Hepatocyte (in vitro differentiated cells): ENCODE measurements at regions not wholly inside any gene's neighbourhood (a gene's known extent, or its start where the extent isn't known, plus 50 kb on each side); places are given as distances from the start of the nearest gene placed in this dataset.

Experiments used
- DNase-seq: peaks from one replicate; pipeline ENCODE4 v3.0.0-alpha.2; 2016; ENCODE audit warnings: low spot score
- H2AFZ ChIP-seq: fragments of 200-600 bp; sonication (generic); 2 replicates; pipeline ENCODE4 v1.6.0; 2016; ENCODE audit warnings: antibody characterized with exemption, mild to moderate bottlenecking
- H3K27ac ChIP-seq: fragments of 200-600 bp; sonication (generic); 2 replicates; pipeline ENCODE4 v1.5.1; 2016; ENCODE audit warnings: mild to moderate bottlenecking
- H3K27me3 ChIP-seq: fragments of 200-600 bp; sonication (generic); 2 replicates; pipeline ENCODE4 v1.6.1; 2016
- H3K36me3 ChIP-seq: fragments of 200-600 bp; sonication (generic); replicated peaks from 2 replicates; pipeline ENCODE4 v1.5.1; 2016; ENCODE audit warnings: low read depth; ENCODE audit not compliant: insufficient read depth
- H3K4me1 ChIP-seq: fragments of 200-600 bp; sonication (generic); 2 replicates; pipeline ENCODE4 v1.5.1; 2016; ENCODE audit warnings: mild to moderate bottlenecking, moderate library complexity; ENCODE audit not compliant: insufficient read depth
- H3K4me2 ChIP-seq: fragments of 200-600 bp; sonication (generic); 2 replicates; pipeline ENCODE4 v1.6.0; 2016
- H3K4me3 ChIP-seq: fragments of 200-600 bp; sonication (generic); 2 replicates; pipeline ENCODE4 v1.5.1; 2016; ENCODE audit warnings: mild to moderate bottlenecking
- H3K79me2 ChIP-seq: fragments of 200-600 bp; sonication (generic); 2 replicates; pipeline ENCODE4 v1.6.0; 2017; ENCODE audit warnings: mild to moderate bottlenecking
- H3K9me2 ChIP-seq: fragments of 200-600 bp; sonication (generic); replicated peaks from 2 replicates; pipeline ENCODE4 v1.6.0; 2017; ENCODE audit warnings: mild to moderate bottlenecking; ENCODE audit not compliant: insufficient read depth
- H3K9me3 ChIP-seq: fragments of 200-600 bp; sonication (generic); 2 replicates; pipeline ENCODE4 v1.5.1; 2016; ENCODE audit warnings: low read depth, mild to moderate bottlenecking
- H4K20me1 ChIP-seq: fragments of 200-600 bp; sonication (generic); 2 replicates; pipeline ENCODE4 v1.6.0; 2016; ENCODE audit warnings: mild to moderate bottlenecking; ENCODE audit not compliant: insufficient read depth, poor library complexity, severe bottlenecking
- EZH2 ChIP-seq: fragments of 200-600 bp; sonication (generic); IDR thresholded peaks from 2 replicates; pipeline ENCODE4 v1.6.1; 2016; ENCODE audit warnings: antibody characterized with exemption, mild to moderate bottlenecking, borderline replicate concordance
- EZH2phosphoT487 ChIP-seq: fragments of 200-600 bp; sonication (generic); IDR thresholded peaks from one replicate; pipeline ENCODE4 v1.6.1; 2018; ENCODE audit warnings: antibody characterized with exemption, mild to moderate bottlenecking, low read depth, moderate library complexity; ENCODE audit not compliant: unreplicated experiment, severe bottlenecking
- WGBS: methylation state at CpG from one replicate; pipeline ENCODE4 v1.1.6; 2016; ENCODE audit warnings: low lambda C conversion rate; ENCODE audit errors: missing lambda C conversion rate; 5-methylcytosine and 5-hydroxymethylcytosine counted together
- TF ChIP-seq, protein P1 (sequence below): fragments of 200-600 bp; sonication (generic); IDR thresholded peaks from 2 replicates; pipeline ENCODE4 v1.5.1; 2016; ENCODE audit warnings: antibody characterized with exemption, mild to moderate bottlenecking; ENCODE audit not compliant: poor library complexity

DNA sequence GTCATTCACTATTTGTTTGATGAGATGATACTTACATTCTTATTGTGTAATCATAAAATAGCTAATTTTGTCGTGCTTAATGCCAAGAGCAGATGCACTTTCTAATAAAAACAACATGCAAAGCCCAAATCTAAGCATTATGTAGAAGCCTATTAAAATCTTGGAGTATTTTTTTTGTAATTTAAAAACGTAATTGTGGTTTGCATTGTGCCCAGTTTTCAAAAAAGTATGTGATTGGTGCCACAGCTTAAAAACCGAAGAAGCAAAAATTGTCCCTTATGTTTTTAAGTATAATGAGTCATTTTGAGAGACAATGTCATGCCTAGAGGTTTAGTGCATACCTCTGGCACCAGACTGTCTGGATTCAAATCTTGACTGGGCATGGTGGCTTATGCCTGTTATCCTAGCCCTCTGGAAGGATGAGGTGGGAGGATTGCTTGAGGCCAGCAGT is 464.8 kb upstream of the RGS6 start:
- WGBS: 71% methylated on average over 3 of the region's 3 CpGs
- H3K4me2 ChIP-seq: no peak overlapping the region
- no peaks in the 10 kb centered on the region for H3K4me1 ChIP-seq
- H3K27me3 ChIP-seq: no peaks in the 10 kb centered on the region
- no peaks in the 10 kb centered on the region for H3K36me3 ChIP-seq
- TF ChIP-seq, protein P1, sequence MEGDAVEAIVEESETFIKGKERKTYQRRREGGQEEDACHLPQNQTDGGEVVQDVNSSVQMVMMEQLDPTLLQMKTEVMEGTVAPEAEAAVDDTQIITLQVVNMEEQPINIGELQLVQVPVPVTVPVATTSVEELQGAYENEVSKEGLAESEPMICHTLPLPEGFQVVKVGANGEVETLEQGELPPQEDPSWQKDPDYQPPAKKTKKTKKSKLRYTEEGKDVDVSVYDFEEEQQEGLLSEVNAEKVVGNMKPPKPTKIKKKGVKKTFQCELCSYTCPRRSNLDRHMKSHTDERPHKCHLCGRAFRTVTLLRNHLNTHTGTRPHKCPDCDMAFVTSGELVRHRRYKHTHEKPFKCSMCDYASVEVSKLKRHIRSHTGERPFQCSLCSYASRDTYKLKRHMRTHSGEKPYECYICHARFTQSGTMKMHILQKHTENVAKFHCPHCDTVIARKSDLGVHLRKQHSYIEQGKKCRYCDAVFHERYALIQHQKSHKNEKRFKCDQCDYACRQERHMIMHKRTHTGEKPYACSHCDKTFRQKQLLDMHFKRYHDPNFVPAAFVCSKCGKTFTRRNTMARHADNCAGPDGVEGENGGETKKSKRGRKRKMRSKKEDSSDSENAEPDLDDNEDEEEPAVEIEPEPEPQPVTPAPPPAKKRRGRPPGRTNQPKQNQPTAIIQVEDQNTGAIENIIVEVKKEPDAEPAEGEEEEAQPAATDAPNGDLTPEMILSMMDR: no peak
- TF ChIP-seq EZH2phosphoT487 (no peak), EZH2 (no peak)
- no peak overlapping the region for H3K4me3 ChIP-seq
- peaks cover 46% of the 10 kb centered on the region for H3K79me2 ChIP-seq
- DNase-seq: no peak
- no peak overlapping the region for H2AFZ ChIP-seq
- no peaks in the 10 kb centered on the region for H3K9me2 ChIP-seq
- H4K20me1 ChIP-seq: no peaks in the 10 kb centered on the region
- H3K9me3 ChIP-seq: no peaks in the 10 kb centered on the region
- H3K27ac ChIP-seq: no peak overlapping the region

DNA sequence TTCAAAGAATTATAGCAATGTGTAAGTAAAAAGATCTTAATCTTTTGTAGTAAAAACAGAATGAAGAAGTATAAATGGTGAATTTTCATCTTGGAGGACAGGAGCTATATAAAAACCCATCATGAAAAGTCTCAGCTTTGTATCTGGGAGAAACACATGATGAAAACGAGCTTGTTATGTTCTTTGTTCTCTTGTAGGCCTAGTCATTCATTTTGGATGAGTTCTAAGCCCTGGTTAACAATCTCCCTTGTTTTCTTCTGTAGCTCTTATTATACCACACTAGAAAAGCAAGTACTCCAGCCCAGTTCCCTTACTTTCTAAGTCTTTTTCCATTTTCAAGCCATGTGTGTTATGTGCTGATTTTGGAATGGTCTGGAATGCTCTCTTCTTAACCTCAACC is 463.5 kb upstream of the RGS6 start:
- Histone ChIP-seq H3K27me3 (no peaks in the 10 kb centered on the region), H3K4me3 (no peak overlapping the region), H3K9me3 (no peaks in the 10 kb centered on the region), H3K4me2 (no peak overlapping the region), H4K20me1 (no peaks in the 10 kb centered on the region), H2AFZ (no peak overlapping the region), H3K4me1 (no peaks in the 10 kb centered on the region), H3K79me2 (peaks cover 57% of the 10 kb centered on the region), H3K36me3 (no peaks in the 10 kb centered on the region), H3K27ac (no peak overlapping the region), H3K9me2 (no peaks in the 10 kb centered on the region)
- no peak for DNase-seq
- TF ChIP-seq EZH2phosphoT487 (no peak), EZH2 (no peak)
- TF ChIP-seq, protein P1: no peak
- 82% methylated on average over 1 of the region's 1 CpG for WGBS

- TF ChIP-seq EZH2 (no peak), EZH2phosphoT487 (no peak)
- TF ChIP-seq, protein P1: no peak
- Histone ChIP-seq H3K4me1 (peaks cover under 1% of the 10 kb centered on the region), H3K36me3 (no peaks in the 10 kb centered on the region), H3K9me3 (no peaks in the 10 kb centered on the region), H4K20me1 (no peaks in the 10 kb centered on the region), H3K27me3 (no peaks in the 10 kb centered on the region), H3K27ac (no peak overlapping the region), H2AFZ (no peak overlapping the region), H3K4me2 (no peak overlapping the region), H3K4me3 (no peak overlapping the region), H3K79me2 (peaks cover 58% of the 10 kb centered on the region), H3K9me2 (no peaks in the 10 kb centered on the region)
- 82% methylated on average over 6 of the region's 6 CpGs for WGBS
- DNase-seq: no peak
Measured at GRCh38 chr14:71469643-71470335, 462.4 kb upstream of the RGS6 start.
